OCI-LY3 (cell line): ENCODE measurements at regions not wholly inside any gene's neighbourhood (a gene's known extent, or its start where the extent isn't known, plus 50 kb on each side); places are given as distances from the start of the nearest gene placed in this dataset.

Experiments used
- H2AFZ ChIP-seq: fragments of 200-600, 300-600 bp; shearing (Covaris generic); 2 replicates; pipeline ENCODE4 v1.6.0; 2014; ENCODE audit warnings: antibody characterized with exemption, low read depth, low read length
- H3K27ac ChIP-seq: fragments of 200-600, 300-600 bp; sonication (generic); 2 replicates; pipeline ENCODE4 v1.5.1; 2014; ENCODE audit warnings: mild to moderate bottlenecking, low read length, moderate library complexity, mixed read lengths
- H3K27me3 ChIP-seq: fragments of 200-600, 300-600 bp; sonication (generic); 2 replicates; pipeline ENCODE4 v1.6.1; 2014; ENCODE audit warnings: low read depth, low read length, mixed read lengths
- H3K36me3 ChIP-seq: fragments of 200-600, 300-600 bp; sonication (generic); replicated peaks from 2 replicates; pipeline ENCODE3; 2014; ENCODE audit warnings: low read depth, low read length, mixed read lengths
- H3K4me1 ChIP-seq: fragments of 300-600, 200-600 bp; sonication (generic); 2 replicates; pipeline ENCODE4 v1.6.1; 2014; ENCODE audit warnings: low read length, mixed read lengths
- H3K4me2 ChIP-seq: fragments of 200-600, 300-600 bp; sonication (generic); 2 replicates; pipeline ENCODE4 v1.6.1; 2014; ENCODE audit warnings: low read length, mixed read lengths
- H3K4me3 ChIP-seq: fragments of 300-600, 200-600 bp; sonication (generic); 2 replicates; pipeline ENCODE4 v1.5.1; 2014; ENCODE audit warnings: antibody characterized with exemption, mild to moderate bottlenecking, low read length, moderate library complexity
- H3K79me2 ChIP-seq: fragments of 300-600, 200-600 bp; shearing (Covaris generic); 2 replicates; pipeline ENCODE4 v1.6.1; 2014; ENCODE audit warnings: mild to moderate bottlenecking, low read length, mixed read lengths
- H3K9ac ChIP-seq: fragments of 300-600, 200-600 bp; shearing (Covaris generic); 2 replicates; pipeline ENCODE4 v1.6.0; 2014; ENCODE audit warnings: mild to moderate bottlenecking, low read length, moderate library complexity
- H3K9me3 ChIP-seq: fragments of 200-600, 300-600 bp; shearing (Covaris generic); 2 replicates; pipeline ENCODE4 v1.6.1; 2014; ENCODE audit warnings: low read length, mixed read lengths; ENCODE audit not compliant: insufficient read depth
- H4K20me1 ChIP-seq: fragments of 200-600, 300-600 bp; sonication (generic); 2 replicates; pipeline ENCODE4 v1.6.1; 2016; ENCODE audit warnings: low read length, mixed read lengths; ENCODE audit not compliant: insufficient read depth
- CTCF ChIP-seq: fragments of 200-600, 300-600 bp; sonication (generic); IDR thresholded peaks from 2 replicates; pipeline ENCODE4 v1.5.1; 2014; ENCODE audit warnings: antibody characterized with exemption, low read length, low read depth
- EZH2phosphoT487 ChIP-seq: fragments of 200-600 bp; shearing (Covaris generic); IDR thresholded peaks from 2 replicates; pipeline ENCODE4 v1.6.1; 2018; ENCODE audit warnings: antibody characterized with exemption, mixed run types, low read depth

- H4K20me1 ChIP-seq = no peaks in the 10 kb centered on the region
- no peak overlapping the region for H3K27ac ChIP-seq
- TF ChIP-seq EZH2phosphoT487 (no peak), CTCF (no peak)
- H3K27me3 ChIP-seq = 0 out of 2 replicates have a peak, but pooled peaks cover 3% of the 10 kb centered on the region
- H3K4me1 ChIP-seq = peaks cover 20% of the 10 kb centered on the region
- H3K36me3 ChIP-seq = no peaks in the 10 kb centered on the region
- H3K9me3 ChIP-seq = no peaks in the 10 kb centered on the region
- no peak overlapping the region for H2AFZ ChIP-seq
- H3K79me2 ChIP-seq = no peaks in the 10 kb centered on the region
- no peak overlapping the region for H3K4me2 ChIP-seq
- H3K9ac ChIP-seq = no peak overlapping the region
- no peak overlapping the region for H3K4me3 ChIP-seq
Observed at GRCh38 chrX:139202742-139203420, 327.7 kb upstream of the F9 start.

DNA sequence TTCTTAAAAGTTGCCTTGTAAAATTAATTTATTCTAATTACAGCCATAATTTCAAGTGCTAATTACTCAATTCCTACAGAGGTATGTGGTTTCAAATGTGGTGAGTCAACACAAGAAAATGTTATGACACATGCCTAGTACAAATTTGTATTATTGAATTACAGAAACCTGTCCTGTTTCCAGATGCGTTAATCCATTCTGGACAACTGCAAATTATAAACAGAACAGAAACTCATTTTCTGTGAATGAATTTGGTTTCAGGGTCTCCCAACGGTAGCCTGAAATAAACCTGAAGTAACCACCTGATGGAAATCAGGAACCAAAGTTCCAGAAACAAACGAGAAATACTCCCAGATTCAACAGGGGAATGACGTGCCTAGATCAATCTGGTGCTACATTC is 328.6 kb upstream of the F9 start:
- no peak for TF ChIP-seq EZH2phosphoT487
- TF ChIP-seq CTCF = no peak
- no peaks in the 10 kb centered on the region for H3K9me3 ChIP-seq
- H4K20me1 ChIP-seq = no peaks in the 10 kb centered on the region
- 0 out of 2 replicates have a peak, but pooled peaks cover 3% of the 10 kb centered on the region for H3K27me3 ChIP-seq
- H3K79me2 ChIP-seq = no peaks in the 10 kb centered on the region
- H3K4me3 ChIP-seq = no peak overlapping the region
- no peak overlapping the region for H3K4me2 ChIP-seq
- H2AFZ ChIP-seq = no peak overlapping the region
- H3K4me1 ChIP-seq = peaks cover 24% of the 10 kb centered on the region
- H3K9ac ChIP-seq = no peak overlapping the region
- no peaks in the 10 kb centered on the region for H3K36me3 ChIP-seq
- no peak overlapping the region for H3K27ac ChIP-seq

DNA sequence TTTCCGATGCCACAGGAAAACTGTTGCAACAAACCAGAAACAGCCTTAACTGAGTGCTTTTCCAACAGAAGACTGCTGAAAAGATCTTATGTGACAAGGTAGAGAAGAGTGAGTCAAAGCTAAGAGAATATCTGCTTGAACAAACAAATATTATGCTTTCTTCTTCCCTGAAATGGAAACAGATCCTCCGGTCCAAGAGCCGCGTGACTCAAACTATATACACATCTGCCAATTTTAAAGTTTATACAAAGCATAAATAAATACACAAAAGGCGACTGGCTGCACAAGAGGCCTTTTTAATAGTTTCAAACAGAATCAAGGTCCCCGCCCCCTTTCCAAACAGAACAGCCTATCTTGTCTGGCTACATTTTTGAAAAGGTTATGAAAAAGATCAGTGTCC is 329.7 kb upstream of the F9 start:
- Histone ChIP-seq H3K9me3 (no peaks in the 10 kb centered on the region), H2AFZ (no peak overlapping the region), H3K4me1 (peaks cover 28% of the 10 kb centered on the region), H3K27ac (no peak overlapping the region), H3K27me3 (0 out of 2 replicates have a peak, but pooled peaks cover 3% of the 10 kb centered on the region), H4K20me1 (no peaks in the 10 kb centered on the region), H3K4me3 (no peak overlapping the region), H3K4me2 (no peak overlapping the region), H3K79me2 (no peaks in the 10 kb centered on the region), H3K9ac (no peak overlapping the region), H3K36me3 (no peaks in the 10 kb centered on the region)
- TF ChIP-seq CTCF (no peak), EZH2phosphoT487 (no peak)

DNA sequence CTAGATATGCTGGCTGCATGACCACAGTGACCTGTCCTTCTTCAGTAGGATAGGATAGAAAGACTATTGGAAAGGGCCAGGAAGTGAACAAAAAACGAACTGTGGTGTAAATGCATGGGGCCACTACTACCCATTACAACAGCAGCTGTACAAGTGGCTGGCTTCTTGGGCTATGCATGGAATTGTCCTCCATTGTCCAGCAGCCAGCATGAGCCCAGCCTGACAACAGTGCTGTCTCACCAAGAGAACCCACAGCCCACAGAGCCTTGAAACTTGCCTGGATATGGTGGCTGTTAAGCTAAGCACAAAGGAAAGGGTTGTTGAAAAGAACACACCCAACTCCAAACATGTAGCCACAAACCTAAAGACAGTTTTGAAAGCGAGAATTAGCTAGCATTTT is 330.2 kb upstream of the F9 start:
- Histone ChIP-seq H3K4me1 (peaks cover 28% of the 10 kb centered on the region), H2AFZ (no peak overlapping the region), H3K36me3 (no peaks in the 10 kb centered on the region), H3K27ac (no peak overlapping the region), H3K4me3 (no peak overlapping the region), H3K79me2 (no peaks in the 10 kb centered on the region), H3K9ac (no peak overlapping the region), H4K20me1 (no peaks in the 10 kb centered on the region), H3K9me3 (no peaks in the 10 kb centered on the region), H3K27me3 (0 out of 2 replicates have a peak, but pooled peaks cover 3% of the 10 kb centered on the region), H3K4me2 (no peak overlapping the region)
- TF ChIP-seq EZH2phosphoT487 = no peak
- TF ChIP-seq CTCF = no peak
